Endothelial cell of umbilical vein (primary cell): ENCODE measurements at regions not wholly inside any gene's neighbourhood (a gene's known extent, or its start where the extent isn't known, plus 50 kb on each side); places are given as distances from the start of the nearest gene placed in this dataset.

Experiments
- CTCF ChIP-seq, 2 donors: IDR thresholded peaks; 1 replicate in 1 of 2; 2 replicates in 1 of 2; pipeline ENCODE4 v1.5.1; 2011; ENCODE audit warnings: low read length in 2 of 2, mild to moderate bottlenecking in 2 of 2, moderate library complexity in 2 of 2, control low read depth in 1 of 2, inconsistent platforms in 1 of 2, low read depth in 1 of 2; ENCODE audit not compliant: insufficient read depth in 1 of 2; ENCODE audit errors: extremely low read depth in 1 of 2
- EZH2 ChIP-seq: IDR thresholded peaks from 2 replicates; pipeline ENCODE4 v1.6.1; 2012; ENCODE audit warnings: borderline replicate concordance, low read depth, mild to moderate bottlenecking, moderate library complexity, low read length, inconsistent platforms; ENCODE audit not compliant: severe bottlenecking
- FOS ChIP-seq: IDR thresholded peaks from 2 replicates; pipeline ENCODE4 v1.6.1; 2011; ENCODE audit warnings: mild to moderate bottlenecking, low read length, moderate library complexity, borderline replicate concordance; ENCODE audit not compliant: insufficient read depth
- GATA2 ChIP-seq: IDR thresholded peaks from 2 replicates; pipeline ENCODE4 v1.7.0; 2011; ENCODE audit warnings: low read depth, mild to moderate bottlenecking, moderate library complexity, mixed read lengths, low read length; ENCODE audit not compliant: insufficient read length, insufficient read depth
- JUN ChIP-seq: IDR thresholded peaks from 2 replicates; pipeline ENCODE4 v1.6.1; 2011; ENCODE audit warnings: borderline replicate concordance, low read depth; ENCODE audit not compliant: insufficient read length, insufficient read depth
- MAX ChIP-seq: IDR thresholded peaks from 2 replicates; pipeline ENCODE4 v1.6.1; 2011; ENCODE audit not compliant: insufficient read depth, insufficient read length
- MYC ChIP-seq: IDR thresholded peaks from one replicate; pipeline ENCODE4 v1.6.1; 2011; ENCODE audit warnings: mild to moderate bottlenecking, low read depth, low read length
- POLR2A ChIP-seq: IDR thresholded peaks from 2 replicates; pipeline ENCODE4 v1.6.1; 2012; ENCODE audit warnings: low read depth, mild to moderate bottlenecking, control low read depth, low read length
- POLR2AphosphoS5 ChIP-seq: IDR thresholded peaks from 2 replicates; pipeline ENCODE4 v1.6.1; 2012; ENCODE audit warnings: low read depth, mild to moderate bottlenecking, control low read depth, low read length, moderate library complexity; ENCODE audit not compliant: insufficient read depth

DNA sequence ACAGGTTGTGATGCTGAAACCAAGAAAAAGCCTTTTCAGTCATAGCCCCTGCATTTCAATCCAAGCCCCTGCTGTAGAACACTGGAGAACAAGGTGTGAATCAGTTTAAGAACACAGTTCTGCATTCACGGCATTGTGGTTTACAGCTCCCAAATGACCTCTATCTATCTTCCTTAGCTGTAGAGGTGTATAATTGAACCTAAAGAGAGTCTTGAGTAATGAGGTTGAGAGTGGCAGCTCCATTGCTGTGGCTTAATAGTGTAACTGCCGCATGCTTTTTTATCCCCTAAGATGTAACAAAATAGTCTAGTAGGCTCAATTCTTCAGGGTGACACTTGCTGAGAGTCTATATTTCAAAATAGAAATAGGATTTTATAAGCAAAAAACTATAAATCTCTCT, 121.3 kb upstream of the EPHA4 start:
- no peak for TF ChIP-seq CTCF (IDR thresholded peaks at IDR 0.05; ENCODE audit: extremely low read depth in 1 of 2, insufficient read depth in 1 of 2, low read depth in 1 of 2, low read length in 2 of 2)
- no peak for TF ChIP-seq POLR2A
- TF ChIP-seq JUN = no peak
- TF ChIP-seq EZH2 = no peak
- TF ChIP-seq POLR2AphosphoS5 = no peak
- TF ChIP-seq FOS = no peak
- no peak for TF ChIP-seq MAX
- TF ChIP-seq MYC = no peak
- no peak for TF ChIP-seq GATA2
